ENCODE measurements at regions not wholly inside any gene's neighbourhood (a gene's known extent, or its start where the extent isn't known, plus 50 kb on each side); places are given as distances from the start of the nearest gene placed in this dataset.

DNA sequence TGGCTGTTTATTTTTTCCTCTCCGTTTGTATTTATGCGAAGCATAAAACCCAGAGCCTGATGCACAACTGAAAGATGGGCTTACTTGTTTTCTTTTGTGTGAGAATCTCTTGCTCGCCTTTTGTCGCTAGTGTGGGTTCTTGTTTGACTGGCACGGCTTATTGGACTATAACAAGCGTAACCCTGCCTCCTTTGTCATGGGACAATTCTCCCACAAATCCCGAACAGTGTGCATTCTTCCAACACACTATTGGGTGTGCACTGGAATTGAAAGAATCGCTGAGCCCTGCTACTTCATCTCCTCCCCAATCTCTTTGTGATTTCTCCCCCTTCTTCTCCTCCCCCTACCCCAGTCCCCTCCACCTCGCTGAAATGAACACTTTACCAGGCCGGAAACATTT is 110.8 kb downstream of the ZIC5 start:
- DNase-seq (ENCODE audit: low spot score): no peak

DNA sequence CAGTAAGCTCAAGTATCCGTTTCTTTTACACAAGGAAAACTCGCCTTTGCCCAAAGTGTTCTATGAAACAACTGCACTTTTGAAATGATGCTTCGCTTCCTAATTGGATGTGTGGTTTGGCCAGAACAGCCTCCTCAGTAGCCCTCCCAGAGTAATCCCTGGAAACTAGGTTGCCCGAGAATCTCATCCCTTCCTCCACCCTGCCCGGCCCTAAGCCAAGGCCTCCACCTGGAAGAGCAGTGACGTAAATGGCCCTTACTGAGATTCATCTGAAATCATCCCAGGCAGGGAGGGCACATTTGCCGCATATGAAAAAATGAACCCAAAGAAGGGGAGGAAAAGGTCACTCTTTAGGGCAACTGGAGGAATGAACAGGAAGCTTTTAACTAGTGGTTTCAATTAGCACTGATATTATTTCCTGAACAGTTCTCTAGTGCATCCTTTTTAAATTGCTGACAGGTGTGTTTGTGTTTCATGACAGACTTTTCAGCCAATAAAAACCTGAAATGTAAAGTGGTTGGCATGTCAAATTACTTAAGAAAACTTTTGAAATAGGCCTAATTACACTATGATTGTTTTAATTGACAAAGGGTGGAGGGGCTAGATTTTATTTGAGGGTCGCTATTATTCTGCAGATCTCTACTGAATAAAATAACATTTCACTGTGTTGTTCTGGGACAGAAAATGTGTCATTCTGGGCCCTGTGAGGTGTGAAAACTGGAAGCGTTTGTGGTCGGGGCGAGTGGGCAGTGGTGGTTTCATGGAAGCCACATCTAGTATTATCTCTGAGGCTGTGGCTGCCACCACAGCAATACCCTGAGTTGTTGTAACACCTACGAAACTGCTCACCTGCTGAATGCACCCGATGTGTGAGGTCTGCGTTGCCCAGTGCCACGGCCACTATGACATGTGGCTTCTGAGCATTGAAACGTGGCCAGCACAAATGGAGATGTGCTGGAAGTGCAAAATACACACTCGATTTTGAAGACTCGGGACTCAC is 112.1 kb downstream of the ZIC5 start:
- no peak for DNase-seq (ENCODE audit: low spot score)

DNA sequence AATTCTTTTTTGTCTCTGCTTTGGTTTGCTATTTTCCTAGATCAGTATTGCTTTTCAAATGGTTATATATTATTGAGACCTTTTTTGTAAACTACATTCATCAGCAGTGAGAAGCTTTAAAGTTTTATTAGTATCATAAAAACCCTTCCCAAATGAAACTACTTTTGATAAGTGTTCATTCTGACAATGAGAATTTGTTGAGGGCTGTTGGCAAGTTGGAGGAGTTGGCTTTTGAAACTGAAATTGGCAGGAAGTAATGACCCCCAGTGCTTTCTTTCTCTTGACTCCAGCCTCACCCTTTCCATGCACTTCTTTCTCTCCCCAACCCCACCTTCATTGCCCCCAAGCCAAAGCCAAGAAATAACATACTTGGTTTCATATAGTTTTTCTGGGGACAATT is 113.8 kb downstream of the ZIC5 start:
- DNase-seq (ENCODE audit: low spot score): no peak

DNA sequence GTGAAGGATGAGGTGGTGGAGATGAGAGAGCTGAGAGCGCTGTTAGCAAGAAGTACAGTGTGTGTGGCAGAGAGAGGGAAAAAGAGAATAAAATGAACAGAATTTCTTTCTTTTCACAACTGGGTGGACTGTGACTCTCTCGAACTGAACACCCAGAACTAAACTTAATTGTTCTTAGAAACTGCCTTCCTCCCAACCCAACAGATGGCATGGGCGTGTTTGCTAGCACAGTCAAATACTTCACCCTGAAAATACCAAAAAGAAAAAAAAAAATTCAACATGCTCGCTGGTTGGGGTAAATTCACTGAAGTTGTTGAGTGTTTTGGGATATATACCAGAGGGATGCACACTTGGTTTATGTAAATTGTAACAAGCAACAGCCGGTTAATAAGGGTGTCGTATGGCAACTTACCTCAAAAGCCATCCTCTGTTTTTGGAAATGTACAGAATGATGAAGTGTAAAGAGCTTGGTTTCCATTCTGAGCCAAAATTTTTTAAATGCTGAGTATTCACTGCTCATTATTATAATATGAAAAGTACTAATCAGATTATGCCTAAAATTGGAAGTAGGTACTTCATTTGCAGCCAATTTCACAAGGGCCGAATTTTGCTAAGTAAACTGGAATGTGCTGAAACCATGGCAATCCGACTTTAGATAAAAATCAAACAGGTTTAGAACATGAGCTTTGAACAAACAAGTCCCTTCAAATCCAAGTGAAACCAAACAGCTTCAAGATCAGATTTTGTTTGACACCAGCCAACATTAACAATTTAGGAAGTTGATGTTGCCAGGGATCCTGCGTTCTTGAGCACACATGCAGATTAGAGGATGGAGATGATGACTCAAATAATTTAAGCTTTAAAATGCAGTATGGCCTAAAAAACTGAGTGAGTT is 115.8 kb downstream of the ZIC5 start:
- no peak for DNase-seq (ENCODE audit: low spot score)

DNA sequence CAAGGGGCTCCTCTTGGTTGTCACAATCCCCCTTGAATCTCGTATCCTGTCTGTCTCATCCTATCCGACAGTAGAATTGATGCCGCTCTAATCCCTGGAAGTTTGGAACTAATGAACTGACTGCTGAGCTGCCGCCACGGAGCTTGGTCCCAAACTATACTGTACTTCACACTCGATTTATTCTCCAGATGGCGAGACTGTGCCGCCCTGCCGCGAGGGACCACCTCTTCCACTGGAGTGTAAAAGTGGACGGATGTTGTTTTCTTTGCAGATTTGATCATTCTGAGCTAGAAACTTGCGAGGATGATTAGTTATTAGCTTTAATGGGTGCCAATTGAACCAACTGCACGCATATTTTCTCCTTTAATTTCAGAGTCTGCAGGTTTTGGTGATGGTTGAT is 117.2 kb downstream of the ZIC5 start:
- DNase-seq (ENCODE audit: low spot score): no peak

DNA sequence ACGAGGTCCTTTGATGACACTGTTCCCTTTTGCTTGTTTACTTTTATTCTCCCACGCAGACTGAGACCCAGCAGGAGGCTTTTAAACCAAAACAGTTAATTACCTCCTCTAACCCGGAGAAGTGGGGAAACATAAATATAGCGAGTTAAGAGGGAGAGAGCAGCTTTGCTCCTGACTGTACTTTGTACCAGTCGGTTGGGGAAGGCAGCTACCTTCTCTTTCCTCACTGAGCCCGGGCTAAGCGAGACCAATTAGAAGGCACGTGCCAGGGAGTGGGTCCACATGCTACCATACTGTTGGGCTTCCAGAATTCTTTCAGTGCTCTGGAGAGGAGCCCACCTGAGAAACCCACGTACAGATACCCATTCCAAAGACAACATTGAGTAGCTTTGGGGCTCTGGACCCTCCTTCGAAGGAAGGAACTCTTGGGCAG is 124.2 kb downstream of the ZIC5 start:
- DNase-seq (ENCODE audit: low spot score): no peak

DNA sequence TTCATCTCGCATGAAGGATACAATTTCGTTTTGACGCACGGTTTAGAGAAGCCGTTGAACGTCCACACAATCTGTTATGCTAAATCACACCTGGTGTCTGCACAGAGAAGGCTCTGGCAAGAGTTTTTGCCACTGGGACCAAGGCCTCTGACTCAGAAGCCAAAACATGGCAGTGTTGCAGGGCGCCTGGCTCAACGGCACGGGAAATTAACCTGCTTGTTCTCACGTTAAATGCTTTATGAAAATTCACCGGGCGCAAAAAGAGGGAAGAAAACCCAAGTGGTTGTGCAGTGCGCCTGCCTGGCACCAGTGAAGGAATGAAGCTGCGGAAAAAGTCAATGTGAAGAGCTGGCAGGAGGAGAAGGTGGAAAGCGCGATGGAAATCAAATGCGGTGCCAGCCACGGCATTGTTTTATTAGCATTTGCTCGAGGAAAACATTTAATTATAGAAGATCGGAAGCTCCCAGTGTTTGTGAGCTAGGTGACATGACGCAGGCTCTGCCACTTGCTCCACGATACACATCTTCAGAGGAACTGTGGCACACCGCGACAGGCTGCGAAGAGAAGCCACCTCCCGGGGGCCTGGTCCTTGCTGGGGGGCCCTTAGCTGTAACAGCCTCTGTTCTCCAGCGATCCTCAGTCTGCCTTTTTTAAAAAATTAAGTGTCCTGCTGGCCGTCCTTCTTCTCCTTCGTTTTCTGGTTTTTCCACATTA is 126.2 kb downstream of the ZIC5 start:
- no peak for DNase-seq (ENCODE audit: low spot score)

DNA sequence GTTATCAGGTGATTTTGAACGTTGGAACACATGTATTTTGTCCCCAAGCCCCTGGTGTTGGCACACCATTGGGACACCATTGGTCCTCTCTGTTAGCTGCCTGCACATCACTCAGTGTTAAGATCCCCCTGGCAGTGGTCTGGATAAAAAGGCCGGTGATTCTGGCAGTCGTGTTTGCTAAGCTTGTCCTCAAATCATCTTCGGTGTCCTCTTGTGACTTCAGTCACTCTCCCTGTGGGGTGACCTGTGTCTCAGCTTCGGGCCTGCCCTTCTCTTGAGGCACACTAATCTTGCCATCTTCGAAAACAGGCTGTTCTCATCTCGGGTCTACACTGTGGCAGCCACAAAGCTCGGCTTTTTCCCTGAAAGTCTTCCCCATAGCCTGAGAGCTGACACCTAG is 127.1 kb downstream of the ZIC5 start:
- no peak for DNase-seq (ENCODE audit: low spot score)

DNA sequence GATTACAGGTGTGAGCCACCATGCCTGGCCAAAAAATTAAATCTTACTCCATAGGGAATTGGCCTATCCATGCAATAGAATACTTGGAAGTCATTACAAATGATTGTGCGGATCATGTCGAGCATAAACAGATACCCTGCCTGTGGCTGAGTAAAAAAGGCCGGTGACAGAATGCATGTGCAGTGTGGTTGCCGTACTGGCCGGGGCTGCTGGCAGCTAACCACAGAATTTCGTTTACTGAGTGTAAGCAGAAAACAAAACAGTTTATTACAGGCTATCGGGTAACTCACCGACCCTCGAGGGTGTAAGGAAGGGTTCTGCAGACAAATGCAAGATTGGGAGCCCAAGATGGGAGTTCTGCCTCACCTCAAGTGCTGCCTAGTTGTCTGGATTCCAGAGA is 127.7 kb downstream of the ZIC5 start:
- DNase-seq (ENCODE audit: low spot score): no peak

DNA sequence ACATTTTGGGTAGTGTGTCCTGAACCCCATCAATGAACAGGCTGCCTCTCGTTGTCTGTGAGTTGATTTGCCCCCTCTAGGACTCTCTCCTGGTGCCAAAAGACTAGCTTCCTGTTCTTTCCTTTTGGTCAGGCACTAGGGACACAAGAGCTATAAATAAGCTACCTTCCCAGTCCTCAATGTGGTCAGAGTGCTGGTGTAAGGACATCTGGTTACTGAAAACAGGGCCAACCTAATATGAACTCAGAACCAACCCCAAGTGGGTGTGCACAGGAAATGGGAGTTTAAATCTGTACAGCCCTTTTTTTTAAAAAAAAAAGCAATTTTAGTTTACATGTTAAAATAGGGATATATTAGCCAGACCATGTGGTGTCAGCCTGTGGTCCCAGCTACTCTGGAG is 129.2 kb downstream of the ZIC5 start:
- no peak for DNase-seq (ENCODE audit: low spot score)

DNA sequence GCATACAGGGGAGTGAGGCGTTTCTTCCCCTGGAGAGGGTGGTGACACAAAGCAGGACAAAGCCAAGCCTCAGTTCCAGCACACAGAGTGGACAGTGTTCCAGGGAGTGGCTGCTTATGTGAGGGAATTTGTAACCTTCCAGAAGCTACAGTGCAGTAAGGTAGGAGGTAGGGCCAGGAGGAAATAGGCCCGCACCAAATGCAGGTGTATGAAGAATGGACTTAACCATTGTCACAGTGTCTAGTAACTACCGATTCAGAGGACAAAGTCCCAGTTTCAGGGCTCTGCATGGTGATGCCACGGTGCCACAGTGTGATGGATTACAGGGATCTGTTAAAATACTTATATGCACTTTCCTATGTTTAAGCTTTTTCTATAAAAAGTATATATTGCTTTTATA is 135.3 kb downstream of the ZIC5 start:
- no peak for DNase-seq (ENCODE audit: low spot score)

DNA sequence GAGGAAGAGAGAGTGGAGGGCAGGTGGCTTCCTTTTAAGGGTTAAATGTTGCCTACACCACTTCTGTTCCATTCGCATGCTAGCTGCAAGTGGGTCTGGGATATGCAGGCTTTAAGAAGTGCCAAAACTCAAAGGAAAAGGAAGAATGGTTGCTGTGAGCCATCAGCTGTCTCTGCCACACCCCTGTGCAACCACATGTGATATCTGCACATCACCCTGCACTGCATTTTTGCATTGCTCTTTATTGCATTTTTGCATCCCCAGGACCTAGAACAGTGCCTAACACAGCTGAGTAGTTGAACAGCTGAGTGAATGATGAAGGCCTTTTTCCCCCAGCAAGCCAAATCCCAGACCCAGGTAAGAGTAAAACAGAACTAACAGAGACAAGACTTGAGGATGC is 136.1 kb downstream of the ZIC5 start:
- no peak for DNase-seq (ENCODE audit: low spot score)

DNA sequence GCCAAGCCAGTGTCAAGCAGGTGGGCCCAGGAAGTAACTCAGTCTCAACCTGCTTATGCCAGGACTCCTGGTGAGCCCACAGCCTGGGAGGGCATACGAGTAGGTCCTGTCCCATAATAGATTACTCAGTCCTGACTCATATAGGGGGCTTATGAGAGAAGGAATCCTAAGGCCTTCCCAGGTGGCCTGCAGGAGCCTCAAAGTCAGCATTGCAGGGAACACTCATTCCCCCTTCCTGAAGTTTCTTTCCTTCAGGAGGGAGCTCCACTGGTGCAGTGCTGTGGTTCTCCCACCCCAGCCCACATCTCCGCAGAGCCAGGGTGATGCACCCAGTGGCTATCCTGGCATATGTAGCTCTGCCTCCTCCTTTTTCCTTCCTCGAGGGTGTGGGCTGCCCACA is 137.3 kb downstream of the ZIC5 start:
- DNase-seq (ENCODE audit: low spot score): peak; percentile 21

DNA sequence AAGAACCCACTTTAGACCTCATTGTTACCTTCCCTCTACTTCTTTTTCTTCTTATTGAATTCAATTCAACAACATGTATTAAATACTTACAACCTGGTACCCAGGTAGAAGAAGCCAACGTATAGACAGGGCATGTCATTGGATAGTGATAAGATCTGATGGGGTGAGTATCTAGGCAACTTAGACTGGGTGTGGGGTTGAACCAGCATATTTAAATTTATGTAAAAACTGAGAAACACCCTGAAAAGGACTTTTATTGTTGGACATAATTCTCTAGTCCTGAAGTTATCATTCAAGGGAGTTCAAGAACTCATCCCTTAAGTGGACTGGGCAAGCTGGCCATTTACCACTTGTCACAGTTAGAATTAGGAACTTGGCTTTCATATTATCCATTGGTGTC is 139.2 kb downstream of the ZIC5 start:
- DNase-seq (ENCODE audit: low spot score): no peak

DNA sequence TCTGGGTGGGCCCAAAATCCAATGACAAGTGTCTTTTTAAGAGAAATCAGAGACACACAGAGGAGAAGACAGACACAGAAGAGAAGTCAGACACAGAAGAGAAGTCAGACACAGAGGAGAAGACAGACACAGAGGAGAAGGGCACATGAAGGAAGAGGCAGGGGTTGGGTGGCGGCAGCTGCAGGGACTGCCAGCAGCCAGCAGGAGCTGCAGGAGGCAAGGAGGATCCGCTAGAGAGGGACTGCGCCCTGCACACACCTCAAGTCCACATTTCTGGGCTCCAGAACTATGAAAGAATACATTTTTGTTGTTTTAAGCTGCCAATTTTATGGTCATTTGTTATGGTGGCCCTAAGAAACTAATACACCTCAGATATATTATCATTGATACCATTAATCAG is 140.6 kb downstream of the ZIC5 start:
- DNase-seq (ENCODE audit: low spot score): no peak

DNA sequence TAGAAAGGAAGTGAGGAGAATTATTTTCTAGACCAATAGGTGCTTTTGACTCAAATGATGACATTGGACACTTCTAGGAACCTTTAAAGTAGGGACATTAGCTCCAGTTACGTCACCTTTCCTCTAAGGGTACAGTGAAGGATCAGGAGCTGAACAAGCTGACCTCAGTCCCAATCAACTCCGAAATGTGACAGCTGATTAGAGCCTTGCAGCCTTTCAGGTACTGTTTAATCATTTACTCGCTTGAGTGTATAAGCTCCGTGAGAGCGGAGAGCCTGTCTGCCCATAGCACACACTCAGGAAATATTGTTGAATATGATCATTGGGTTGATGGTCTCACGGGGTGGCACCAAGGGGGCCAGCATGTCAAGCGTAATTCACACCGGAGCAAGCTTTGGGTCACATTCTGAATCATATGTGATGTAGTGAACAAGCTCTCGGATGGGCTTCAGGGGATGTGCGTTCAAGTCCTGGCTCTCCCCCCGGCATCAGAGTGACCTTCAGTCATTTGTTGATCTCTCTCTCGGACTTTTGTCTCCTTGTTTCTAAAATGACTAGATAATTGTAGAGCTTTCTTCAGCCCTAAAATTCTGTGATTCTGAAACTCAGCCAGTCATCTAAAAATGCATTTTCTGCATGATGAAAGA is 141.9 kb downstream of the ZIC5 start:
- DNase-seq (ENCODE audit: low spot score): no peak

DNA sequence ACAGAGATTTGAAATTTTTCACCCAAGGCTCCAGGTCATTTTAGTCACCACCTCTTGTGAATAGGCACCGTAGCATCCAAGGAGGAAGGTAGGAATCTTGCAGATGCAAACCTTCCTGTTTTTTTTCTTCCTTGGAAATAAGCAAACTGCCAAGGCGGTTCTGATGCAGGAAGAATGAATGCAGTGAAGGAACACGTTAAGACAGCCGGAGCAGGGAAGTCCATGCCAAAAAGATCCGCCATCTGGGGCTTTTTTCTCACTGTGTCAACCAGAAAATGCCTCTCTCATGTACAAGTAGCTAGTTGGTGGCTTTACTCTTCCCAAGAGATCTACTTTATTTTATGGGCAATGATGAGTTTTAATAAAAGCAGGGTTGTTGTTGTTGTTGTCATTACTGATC is 142.4 kb downstream of the ZIC5 start:
- DNase-seq (ENCODE audit: low spot score): no peak

DNA sequence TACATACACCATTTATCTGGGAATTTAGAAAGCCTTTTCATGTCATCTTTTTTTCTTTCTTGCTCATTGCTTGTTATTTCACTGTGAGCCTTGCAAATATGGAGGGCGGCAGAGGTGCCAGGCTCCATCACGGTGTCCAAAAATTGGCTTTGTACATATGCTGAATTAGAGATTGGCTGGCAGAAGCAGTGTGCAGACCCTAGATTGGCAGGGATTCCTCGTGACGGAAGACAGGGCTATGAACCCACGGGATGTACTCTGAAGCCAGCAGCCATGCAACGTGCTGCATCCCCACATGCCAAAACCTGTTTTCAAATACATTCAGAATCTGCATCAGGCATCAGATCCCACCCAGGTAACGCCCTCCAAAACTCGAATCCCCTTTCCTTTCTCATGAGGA is 142.8 kb downstream of the ZIC5 start:
- DNase-seq (ENCODE audit: low spot score): no peak

DNA sequence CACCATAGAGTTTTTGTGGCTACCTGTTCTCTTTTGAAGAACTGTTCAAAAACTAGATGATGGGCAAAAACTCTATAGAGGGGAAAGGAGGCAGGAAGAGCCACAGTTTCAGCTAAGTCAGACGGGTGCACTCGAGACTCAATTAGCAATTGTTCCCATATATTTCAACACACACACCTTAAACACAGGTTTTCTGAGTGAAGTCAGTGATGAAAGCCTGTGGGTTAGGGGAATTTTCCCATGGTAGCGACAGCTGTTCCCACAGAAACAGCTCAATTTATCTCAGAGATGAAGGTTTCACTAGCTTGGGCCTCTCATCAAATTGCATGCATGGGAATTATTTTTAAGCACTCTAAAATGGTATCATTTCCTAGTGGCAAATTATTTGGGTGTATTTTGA is 143.4 kb downstream of the ZIC5 start:
- DNase-seq (ENCODE audit: low spot score): no peak

DNA sequence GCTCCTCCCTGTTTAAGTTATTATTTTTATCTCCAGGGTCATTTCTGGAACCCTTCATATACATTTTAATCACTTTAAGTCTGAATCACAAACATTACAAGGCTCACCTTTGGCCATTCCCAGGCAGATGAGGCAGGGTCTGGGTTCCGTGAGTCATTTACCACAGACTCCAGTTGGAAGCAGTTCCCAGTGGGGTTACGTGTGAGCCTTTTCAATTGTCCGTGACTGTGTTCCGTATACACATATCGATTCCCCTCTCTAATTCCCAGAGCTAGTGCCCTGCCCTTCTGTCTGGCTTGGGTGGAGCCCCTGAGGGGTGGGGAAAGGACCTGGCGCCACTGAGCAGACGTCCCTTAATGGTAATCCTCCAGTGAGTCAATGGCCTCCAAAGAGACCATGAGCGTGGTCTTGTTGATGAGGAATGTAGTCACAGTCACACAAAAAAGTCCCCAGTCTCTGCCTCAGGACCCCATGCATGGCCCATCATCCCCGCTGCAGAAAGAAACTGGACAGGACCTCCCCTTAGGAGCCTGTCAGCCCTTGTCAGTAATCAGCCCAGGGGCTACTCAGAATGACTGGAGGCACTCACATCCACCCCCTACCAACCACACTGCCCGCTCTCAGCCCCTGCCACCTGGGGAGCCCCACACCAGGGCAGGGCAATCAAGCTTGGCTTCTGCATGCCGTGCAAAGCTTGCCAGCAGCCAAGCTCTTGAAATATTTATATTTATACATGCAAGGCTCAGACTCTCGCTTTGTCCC is 144.4 kb downstream of the ZIC5 start:
- DNase-seq (ENCODE audit: low spot score): peak; percentile 35

DNA sequence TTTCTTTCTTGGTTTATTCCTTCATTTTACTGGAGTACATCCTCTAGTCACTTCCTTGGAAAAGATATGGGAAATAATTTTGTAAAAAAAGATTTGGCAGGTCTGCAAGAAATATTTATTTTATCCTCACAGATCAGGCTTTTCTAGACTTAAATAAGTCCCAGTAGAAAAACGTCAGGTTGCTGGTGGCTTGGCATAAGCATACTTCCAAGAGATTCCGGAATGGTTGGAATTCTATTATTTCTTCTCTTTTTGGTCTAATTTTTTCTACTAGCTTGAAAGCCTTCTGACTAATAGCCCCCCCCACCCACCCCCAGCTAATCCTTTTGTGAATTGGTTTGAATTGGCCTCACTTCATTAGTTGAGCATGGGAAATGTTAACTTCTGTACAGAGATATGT is 147.6 kb downstream of the ZIC5 start:
- no peak for DNase-seq (ENCODE audit: low spot score)
